ENCODE measurements at regions not wholly inside any gene's neighbourhood (a gene's known extent, or its start where the extent isn't known, plus 50 kb on each side); places are given as distances from the start of the nearest gene placed in this dataset.
"Not testable (repeated sequence)": the region's sequence is repeated elsewhere in the genome, so short reads cannot be mapped to it uniquely, and the experiment has no call there.

GRCh38 chr2:111292232-111292968, 171.7 kb downstream of the BCL2L11 start:
- TF ChIP-seq CTCF (IDR thresholded peaks at IDR 0.05; ENCODE audit: poor library complexity); EZH2 (IDR thresholded peaks at IDR 0.05; ENCODE audit: borderline replicate concordance); EZH2phosphoT487 (IDR thresholded peaks at IDR 0.05; ENCODE audit: low read depth, severe bottlenecking, unreplicated experiment): not testable (repeated sequence)
